Cardiac septum (tissue), 1 donor: ENCODE measurements at regions not wholly inside any gene's neighbourhood (a gene's known extent, or its start where the extent isn't known, plus 50 kb on each side); places are given as distances from the start of the nearest gene placed in this dataset.

ENCODE experiments used
- DNase-seq: peaks from one replicate; pipeline ENCODE4 v3.0.0-alpha.2; 2020; ENCODE audit warnings: low spot score
- intact Hi-C: fragments of 100-400 bp; cut with DNase I; formaldehyde crosslinking; loops from one replicate; pipeline ENCODE4 v1.14.0; 2022
- donor health status: DM: no; HTN: no; CAD: no.

DNA sequence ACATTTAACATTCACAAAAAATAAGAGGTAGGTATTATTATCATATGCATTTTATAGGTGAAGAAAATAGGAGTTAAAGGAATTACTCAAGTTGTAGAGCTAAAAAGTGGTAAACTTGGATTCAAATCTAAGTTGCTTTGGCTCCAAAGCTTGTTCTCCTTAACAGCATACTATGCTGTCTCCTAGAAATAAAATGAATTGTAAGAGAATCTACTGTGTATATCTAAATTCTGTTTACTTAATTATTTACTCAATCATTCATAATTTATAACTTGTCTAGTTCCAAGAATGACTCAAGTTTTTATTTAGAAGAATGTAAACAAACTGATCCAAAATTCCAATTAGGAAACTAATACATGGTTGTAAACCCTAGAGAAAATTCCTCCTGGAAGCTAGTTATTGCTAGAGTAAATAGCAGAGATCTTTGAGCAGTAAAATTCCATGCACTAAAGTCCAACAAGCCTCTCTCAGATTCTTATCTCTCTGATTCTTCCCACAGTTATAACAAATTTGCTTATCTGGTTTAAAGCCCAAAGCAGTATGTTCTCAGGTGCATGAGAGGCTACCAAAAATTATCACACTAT is 132.5 kb upstream of the DPT start:
- intact Hi-C loops, result no loop called here
- no peak for DNase-seq

GRCh38 chr1:168863772-168864171 is 134.8 kb upstream of the DPT start:
- intact Hi-C loops, result no loop called here
- no peak for DNase-seq

GRCh38 chr1:168864266-168864665 is 135.3 kb upstream of the DPT start:
- DNase-seq, result no peak
- intact Hi-C loops, result no loop called here

- no peak for DNase-seq
- intact Hi-C loops, result no loop called here
These were observed 137.0 kb upstream of the DPT start for GRCh38 chr1:168865850-168866620.

GRCh38 chr1:168867941-168868634 is 139.1 kb upstream of the DPT start:
- no peak for DNase-seq
- intact Hi-C loops, result no loop called here

DNA sequence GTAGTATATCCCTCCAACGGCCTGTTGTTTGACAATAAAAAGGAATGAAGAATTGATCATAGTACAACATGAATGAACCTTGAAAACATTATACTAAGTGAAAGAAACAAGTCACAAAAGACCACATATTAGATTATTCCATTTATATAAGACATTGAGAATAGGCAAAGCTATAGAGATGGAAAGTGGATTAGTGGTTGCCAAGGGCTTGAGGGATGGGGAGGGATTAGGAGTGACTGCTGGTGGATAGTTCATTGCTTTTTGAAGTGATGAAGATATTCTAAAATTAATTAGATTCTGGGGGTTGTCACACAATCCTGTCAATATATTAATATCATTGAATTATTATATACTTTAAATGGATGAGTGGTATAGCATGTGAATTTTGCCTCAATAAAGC is 142.5 kb upstream of the DPT start:
- no peak for DNase-seq
- intact Hi-C loops, result no loop called here

GRCh38 chr1:168875831-168876230 is 146.8 kb upstream of the DPT start:
- intact Hi-C loops, result no loop called here
- no peak for DNase-seq

DNA sequence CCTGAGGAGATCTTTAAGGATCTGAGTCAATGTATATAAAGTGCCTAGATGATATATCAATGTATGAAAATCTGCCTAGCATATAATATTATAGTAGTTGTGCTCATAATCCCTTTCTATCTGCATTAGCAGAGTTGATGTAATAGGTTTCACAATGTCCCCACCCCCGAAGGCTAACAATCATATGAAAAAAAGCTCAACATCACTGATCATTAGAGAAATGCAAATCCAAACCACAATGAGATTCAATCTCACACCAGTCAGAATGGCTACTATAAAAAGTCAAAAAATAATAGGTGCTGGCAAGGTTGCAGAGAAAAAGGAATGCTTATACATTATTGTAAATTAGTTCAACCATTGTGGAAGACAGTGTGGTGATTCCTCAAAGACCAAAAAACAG is 147.8 kb upstream of the DPT start:
- DNase-seq, result no peak
- intact Hi-C loops, result no loop called here

DNA sequence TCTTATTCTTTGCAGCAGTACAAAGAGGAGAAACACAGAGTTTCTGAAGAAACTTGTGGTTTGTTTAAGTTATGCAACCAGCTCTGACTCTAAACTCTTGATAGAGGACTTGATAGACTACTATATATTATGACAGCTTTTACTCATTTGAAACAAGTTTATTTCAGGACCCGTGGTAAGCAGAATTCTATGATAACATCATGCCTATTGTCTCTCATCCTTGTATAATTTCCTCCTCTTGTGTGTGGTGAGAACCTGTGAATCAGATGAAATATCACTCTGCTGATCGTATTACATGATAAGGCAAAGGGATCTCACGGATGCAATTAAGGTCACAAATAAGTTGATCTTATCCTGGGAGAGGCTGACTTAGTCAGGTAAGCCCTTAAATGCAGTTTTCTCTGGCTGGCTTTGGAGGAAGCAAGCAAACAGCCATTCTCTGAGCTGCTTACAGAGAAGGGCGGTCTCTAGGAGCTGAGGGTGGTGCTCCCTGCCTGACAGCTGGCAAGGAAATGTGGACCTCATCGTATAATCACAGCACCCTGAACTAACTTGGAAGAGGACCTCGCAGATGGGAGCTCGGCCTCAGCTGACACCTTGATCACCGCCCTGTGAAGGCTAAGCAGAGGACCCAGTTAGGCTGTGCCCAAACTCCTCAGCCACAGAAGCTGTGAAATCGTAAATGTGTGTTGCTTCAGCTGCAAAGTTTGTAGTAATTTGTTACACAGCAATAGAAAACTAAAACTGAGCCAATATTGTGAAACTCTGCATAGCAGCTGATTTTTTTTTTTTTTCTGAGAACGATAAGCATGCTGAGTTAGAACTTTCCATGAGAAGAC is 151.1 kb upstream of the DPT start:
- intact Hi-C loops, result no loop called here
- no peak for DNase-seq

- intact Hi-C loops, result no loop called here
These were observed 152.8 kb upstream of the DPT start for GRCh38 chr1:168881656-168882260.

GRCh38 chr1:168887381-168887780 is 158.4 kb upstream of the DPT start:
- intact Hi-C loops, result no loop called here
- no peak for DNase-seq

More at GRCh38 chr1:168881656-168882260, 152.8 kb upstream of the DPT start:
- no peak for DNase-seq

GRCh38 chr1:168888418-168888817 is 159.4 kb upstream of the DPT start:
- DNase-seq, result no peak

GRCh38 chr1:168892931-168893330 is 163.9 kb upstream of the DPT start:
- no peak for DNase-seq
- intact Hi-C loops, result no loop called here

More at GRCh38 chr1:168888418-168888817, 159.4 kb upstream of the DPT start:
- intact Hi-C loops, result no loop called here

DNA sequence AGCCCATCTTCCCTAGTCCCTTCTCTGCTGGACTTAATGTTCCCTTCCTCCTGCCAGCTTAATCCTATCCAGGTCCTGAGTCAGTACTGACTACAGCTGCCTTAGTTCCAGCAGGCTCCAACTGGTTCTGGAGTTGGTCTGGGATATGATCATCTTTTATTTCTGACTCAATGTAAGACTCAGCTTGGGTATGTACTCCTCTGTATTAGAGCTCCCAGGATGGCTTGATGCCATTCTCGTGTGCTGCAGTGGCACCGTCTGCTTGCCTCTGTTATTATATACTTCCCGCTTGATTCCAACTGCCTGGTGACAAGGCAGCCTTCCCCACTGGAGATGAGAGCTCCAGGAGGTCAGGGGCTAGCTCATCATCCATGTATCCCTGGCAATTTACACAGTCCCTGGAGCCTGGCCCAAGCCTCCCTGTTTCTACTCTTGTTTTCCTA is 164.4 kb upstream of the DPT start:
- intact Hi-C loops, result no loop called here
- DNase-seq, result no peak

DNA sequence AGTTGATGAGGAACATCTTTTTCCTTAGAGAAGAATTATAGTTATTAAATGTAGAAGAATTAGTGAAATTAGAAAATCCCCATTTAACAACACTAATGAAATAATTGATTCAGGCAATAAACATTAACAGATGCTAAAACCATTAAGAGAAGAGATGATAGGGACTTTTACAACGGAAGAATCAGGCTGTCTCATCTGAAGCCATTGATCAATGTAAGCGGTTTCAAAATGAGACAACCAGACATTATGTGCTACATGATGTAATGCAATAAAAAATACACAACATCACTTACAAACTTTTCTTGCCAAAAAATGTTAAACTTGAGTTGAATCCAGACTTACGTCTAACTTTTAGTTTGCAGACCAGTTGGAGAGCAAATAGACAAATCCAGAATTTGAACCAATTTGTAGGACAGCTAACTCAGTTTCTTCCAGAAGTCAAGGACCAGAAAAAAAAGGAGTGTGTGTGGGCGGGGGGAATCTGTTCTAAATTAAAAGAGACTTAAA is 165.4 kb upstream of the DPT start:
- no peak for DNase-seq
- intact Hi-C loops, result no loop called here

GRCh38 chr1:168897249-168897648 is 168.2 kb upstream of the DPT start:
- intact Hi-C loops, result no loop called here
- DNase-seq, result no peak

GRCh38 chr1:168903237-168903830 is 174.3 kb upstream of the DPT start:
- intact Hi-C loops, result no loop called here
- DNase-seq, result no peak

DNA sequence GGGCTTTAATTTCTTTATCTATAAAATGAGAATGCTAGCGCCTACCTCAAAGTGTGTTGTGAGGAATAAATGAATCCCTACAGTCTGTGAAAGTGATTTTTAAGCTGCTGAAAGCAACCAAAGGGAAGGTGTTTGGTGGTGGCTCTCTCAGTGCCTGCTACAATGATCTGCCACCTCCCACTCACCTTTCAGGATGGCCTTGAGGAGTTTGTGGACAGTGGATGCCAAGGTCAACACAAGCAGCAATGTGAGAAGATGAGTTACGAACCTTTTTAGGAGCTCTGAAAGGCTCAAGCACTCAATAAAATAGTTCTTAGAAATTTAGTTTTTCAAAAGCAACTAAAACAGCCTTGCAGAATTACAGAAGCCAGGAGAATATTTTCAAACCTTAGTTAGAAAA is 176.6 kb upstream of the DPT start:
- intact Hi-C loops, result no loop called here

GRCh38 chr1:168906367-168906766 is 177.4 kb upstream of the DPT start:
- intact Hi-C loops, result no loop called here
- no peak for DNase-seq

More for the DNA sequence above, 176.6 kb upstream of the DPT start:
- DNase-seq, result no peak
